Progenitor cell of endocrine pancreas (in vitro differentiated cells): ENCODE measurements at regions not wholly inside any gene's neighbourhood (a gene's known extent, or its start where the extent isn't known, plus 50 kb on each side); places are given as distances from the start of the nearest gene placed in this dataset.

ENCODE experiments used
- DNase-seq: peaks from one replicate; pipeline ENCODE4 v3.0.0; 2021; ENCODE audit warnings: low spot score; ENCODE audit not compliant: unreplicated experiment
- H3K27ac Mint-ChIP-seq: 2 replicates; pipeline ENCODE4 v1.8.0; 2021; ENCODE audit warnings: mild to moderate bottlenecking, moderate library complexity, mixed read lengths
- H3K27me3 Mint-ChIP-seq: 2 replicates; pipeline ENCODE4 v1.8.0; 2021; ENCODE audit warnings: mixed read lengths
- H3K36me3 Mint-ChIP-seq: 2 replicates; pipeline ENCODE4 v1.8.0; 2022; ENCODE audit warnings: mixed read lengths; ENCODE audit not compliant: insufficient read depth
- H3K4me1 Mint-ChIP-seq: 2 replicates; pipeline ENCODE4 v1.8.0; 2021; ENCODE audit warnings: low read depth, mixed read lengths
- H3K4me3 Mint-ChIP-seq: 2 replicates; pipeline ENCODE4 v1.8.0; 2021; ENCODE audit warnings: low read depth, mild to moderate bottlenecking, moderate library complexity, mixed read lengths
- H3K9me3 Mint-ChIP-seq: 2 replicates; pipeline ENCODE4 v1.8.0; 2021; ENCODE audit warnings: low read depth, mixed read lengths
- TF ChIP-seq, protein P1 (sequence below): fragments of 200-600 bp; sonication (generic); IDR thresholded peaks from one replicate; pipeline ENCODE4 v1.5.0; 2021; ENCODE audit warnings: antibody characterized with exemption, mild to moderate bottlenecking; ENCODE audit not compliant: unreplicated experiment

DNA sequence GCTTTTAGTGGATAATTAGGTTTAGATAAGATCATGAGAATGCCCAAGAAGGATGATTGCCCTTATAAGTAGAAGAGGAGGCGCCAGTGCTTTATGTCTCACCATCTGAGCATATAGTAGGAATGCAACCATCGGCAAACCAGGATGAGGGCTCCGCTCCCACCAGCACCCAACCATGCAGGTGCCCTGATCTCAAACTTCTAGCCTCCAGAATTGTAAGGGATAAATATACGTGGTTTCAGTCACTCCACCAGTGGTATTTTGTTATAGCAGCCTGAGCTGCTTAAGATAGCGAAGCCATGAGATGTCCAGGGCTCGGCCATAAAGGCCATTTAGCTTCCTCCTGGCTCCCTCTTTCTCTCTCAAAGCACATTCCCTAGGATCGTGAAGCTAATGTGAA lies 413.9 kb downstream of the MZT1 start:
- Mint-ChIP-seq H3K27me3 (no peaks in the 10 kb centered on the region), H3K36me3 (no peaks in the 10 kb centered on the region), H3K9me3 (no peaks in the 10 kb centered on the region), H3K27ac (no peak overlapping the region), H3K4me3 (no peak overlapping the region), H3K4me1 (peaks cover 3% of the 10 kb centered on the region)
- TF ChIP-seq, protein P1, sequence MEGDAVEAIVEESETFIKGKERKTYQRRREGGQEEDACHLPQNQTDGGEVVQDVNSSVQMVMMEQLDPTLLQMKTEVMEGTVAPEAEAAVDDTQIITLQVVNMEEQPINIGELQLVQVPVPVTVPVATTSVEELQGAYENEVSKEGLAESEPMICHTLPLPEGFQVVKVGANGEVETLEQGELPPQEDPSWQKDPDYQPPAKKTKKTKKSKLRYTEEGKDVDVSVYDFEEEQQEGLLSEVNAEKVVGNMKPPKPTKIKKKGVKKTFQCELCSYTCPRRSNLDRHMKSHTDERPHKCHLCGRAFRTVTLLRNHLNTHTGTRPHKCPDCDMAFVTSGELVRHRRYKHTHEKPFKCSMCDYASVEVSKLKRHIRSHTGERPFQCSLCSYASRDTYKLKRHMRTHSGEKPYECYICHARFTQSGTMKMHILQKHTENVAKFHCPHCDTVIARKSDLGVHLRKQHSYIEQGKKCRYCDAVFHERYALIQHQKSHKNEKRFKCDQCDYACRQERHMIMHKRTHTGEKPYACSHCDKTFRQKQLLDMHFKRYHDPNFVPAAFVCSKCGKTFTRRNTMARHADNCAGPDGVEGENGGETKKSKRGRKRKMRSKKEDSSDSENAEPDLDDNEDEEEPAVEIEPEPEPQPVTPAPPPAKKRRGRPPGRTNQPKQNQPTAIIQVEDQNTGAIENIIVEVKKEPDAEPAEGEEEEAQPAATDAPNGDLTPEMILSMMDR: no peak
- DNase-seq: no peak

DNA sequence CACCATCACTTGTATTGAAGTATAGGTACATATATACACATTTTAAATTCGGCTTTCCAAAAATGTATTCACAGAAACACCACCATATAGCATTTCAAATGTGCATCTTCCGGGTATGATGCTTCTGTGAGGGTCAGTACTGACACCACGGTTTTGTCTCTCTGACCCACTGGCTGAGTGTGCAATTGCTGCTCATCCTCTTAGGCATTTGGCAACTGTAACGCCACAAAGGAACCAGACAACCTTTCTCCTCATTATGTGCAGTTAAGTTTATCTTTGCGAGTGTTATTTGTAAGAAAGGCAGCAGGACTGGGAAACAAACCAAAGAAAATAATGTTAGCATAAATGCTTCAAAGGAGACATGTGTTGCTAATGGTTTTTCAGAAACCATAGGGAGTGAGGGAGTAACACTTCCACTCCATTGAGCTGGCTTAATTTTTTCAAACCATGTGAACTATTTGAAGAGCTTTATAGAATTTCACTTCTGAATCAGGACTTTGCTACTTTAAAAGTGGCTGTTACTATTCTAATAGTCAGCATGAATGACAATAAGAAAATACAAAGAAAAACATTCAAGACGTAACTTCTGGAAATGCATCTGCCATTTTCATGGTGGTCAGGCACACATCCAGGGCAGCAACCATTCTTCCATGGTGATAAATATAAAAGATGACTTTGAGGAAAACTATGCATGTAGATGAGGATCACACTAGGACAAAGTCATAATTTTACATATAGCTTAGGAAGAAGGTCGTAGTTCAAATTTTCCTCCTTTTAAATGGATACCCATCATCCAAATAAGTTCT lies 423.3 kb downstream of the MZT1 start:
- DNase-seq: no peak
- TF ChIP-seq, protein P1: no peak
- no peak overlapping the region for H3K4me3 Mint-ChIP-seq
- no peaks in the 10 kb centered on the region for H3K36me3 Mint-ChIP-seq
- H3K27ac Mint-ChIP-seq: no peak overlapping the region
- H3K9me3 Mint-ChIP-seq: no peaks in the 10 kb centered on the region
- H3K4me1 Mint-ChIP-seq: no peaks in the 10 kb centered on the region
- H3K27me3 Mint-ChIP-seq: no peaks in the 10 kb centered on the region

DNA sequence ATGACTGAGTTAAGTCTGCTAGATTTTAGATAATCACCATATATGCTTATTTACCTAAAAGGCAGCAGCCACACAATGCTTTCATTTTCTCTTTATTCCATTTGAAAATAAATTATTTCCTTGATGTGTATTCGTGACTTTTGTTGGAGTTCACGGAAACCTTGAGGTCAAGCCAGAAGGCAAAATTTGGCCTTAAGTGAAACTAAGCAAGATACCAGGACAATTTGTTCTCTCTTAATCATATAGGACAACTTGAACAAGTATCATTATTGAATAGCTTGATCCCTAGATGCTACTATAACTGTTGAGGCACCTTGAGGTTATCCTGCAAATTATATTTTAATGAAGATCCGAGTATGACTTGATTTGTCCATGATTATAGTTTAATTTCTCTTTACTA lies 429.2 kb upstream of the DACH1 start:
- Mint-ChIP-seq H3K27ac (no peak overlapping the region), H3K4me1 (no peaks in the 10 kb centered on the region), H3K36me3 (no peaks in the 10 kb centered on the region), H3K4me3 (no peak overlapping the region), H3K9me3 (no peaks in the 10 kb centered on the region), H3K27me3 (no peaks in the 10 kb centered on the region)
- TF ChIP-seq, protein P1: no peak
- DNase-seq: no peak

DNA sequence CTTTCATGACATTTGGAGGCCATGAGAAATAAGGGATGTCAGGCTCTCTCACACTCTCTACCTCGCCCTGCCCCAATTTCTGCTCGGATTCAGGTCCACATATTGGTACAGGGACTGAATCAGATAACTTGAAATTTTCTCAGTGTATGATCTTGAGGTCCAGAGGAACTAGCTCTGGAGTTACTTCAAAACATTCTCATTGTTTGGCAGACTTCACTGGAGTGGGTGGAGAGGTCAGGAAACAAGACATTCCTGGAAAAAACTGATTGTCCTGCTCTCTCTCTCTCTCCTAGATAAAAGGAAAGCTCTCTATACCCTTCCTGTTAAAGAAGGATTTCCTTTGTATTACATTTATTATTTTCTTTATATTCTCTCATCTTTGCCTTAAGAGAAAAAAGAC lies 428.1 kb upstream of the DACH1 start:
- Mint-ChIP-seq H3K4me3 (no peak overlapping the region), H3K4me1 (no peaks in the 10 kb centered on the region), H3K9me3 (no peaks in the 10 kb centered on the region), H3K27me3 (no peaks in the 10 kb centered on the region), H3K36me3 (no peaks in the 10 kb centered on the region), H3K27ac (no peak overlapping the region)
- TF ChIP-seq, protein P1: no peak
- DNase-seq: no peak

DNA sequence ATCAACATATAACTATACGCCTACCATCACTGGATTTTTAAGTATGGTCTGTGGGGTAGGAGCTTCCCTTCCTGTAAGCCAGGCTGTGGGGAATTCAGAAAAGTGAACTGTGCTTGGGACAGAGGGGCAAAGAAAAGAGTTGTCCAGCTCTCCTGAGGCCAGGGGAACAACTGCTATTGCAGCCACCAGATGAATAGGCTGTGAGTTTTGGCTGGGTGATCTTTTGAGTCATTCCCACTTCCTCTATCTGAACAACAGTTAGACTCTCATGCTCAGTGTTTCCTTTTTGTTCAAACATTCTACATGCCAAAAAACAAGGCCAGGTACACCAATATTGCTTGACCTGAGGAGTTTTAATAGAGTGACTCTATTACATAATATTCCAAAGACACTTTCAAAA lies 426.2 kb upstream of the DACH1 start:
- Mint-ChIP-seq H3K9me3 (no peaks in the 10 kb centered on the region), H3K27me3 (no peaks in the 10 kb centered on the region), H3K4me1 (no peaks in the 10 kb centered on the region), H3K36me3 (no peaks in the 10 kb centered on the region), H3K4me3 (no peak overlapping the region), H3K27ac (no peak overlapping the region)
- TF ChIP-seq, protein P1: no peak
- DNase-seq: no peak
